ENCODE measurements at regions not wholly inside any gene's neighbourhood (a gene's known extent, or its start where the extent isn't known, plus 50 kb on each side); places are given as distances from the start of the nearest gene placed in this dataset.

- H3K79me2 ChIP-seq (replicated peaks; ENCODE audit: insufficient read depth, low read length): no peaks in the 10 kb centered on the region
- H3K9ac ChIP-seq (ENCODE audit: low read length): no peak overlapping the region
- H3K36me3 ChIP-seq (ENCODE audit: insufficient read depth, low read length): no peaks in the 10 kb centered on the region
- H3K9me3 ChIP-seq (ENCODE audit: low read length): no peaks in the 10 kb centered on the region
- H3K4me3 ChIP-seq (ENCODE audit: low read length): no peak overlapping the region
- no peak overlapping the region for H2AFZ ChIP-seq (ENCODE audit: low read depth, low read length)
- H3F3A ChIP-seq (ENCODE audit: insufficient read depth, low read length, poor library complexity, severe bottlenecking): no peaks in the 10 kb centered on the region
- H3K4me2 ChIP-seq (ENCODE audit: low read length): no peak overlapping the region
- H3K27ac ChIP-seq (ENCODE audit: low read length): no peak overlapping the region
- no peak for TF ChIP-seq TAF1 (IDR thresholded peaks at IDR 0.05; ENCODE audit: low read depth)
- TF ChIP-seq POLR2AphosphoS5 (IDR thresholded peaks at IDR 0.05): no peak
- TF ChIP-seq, protein P1, sequence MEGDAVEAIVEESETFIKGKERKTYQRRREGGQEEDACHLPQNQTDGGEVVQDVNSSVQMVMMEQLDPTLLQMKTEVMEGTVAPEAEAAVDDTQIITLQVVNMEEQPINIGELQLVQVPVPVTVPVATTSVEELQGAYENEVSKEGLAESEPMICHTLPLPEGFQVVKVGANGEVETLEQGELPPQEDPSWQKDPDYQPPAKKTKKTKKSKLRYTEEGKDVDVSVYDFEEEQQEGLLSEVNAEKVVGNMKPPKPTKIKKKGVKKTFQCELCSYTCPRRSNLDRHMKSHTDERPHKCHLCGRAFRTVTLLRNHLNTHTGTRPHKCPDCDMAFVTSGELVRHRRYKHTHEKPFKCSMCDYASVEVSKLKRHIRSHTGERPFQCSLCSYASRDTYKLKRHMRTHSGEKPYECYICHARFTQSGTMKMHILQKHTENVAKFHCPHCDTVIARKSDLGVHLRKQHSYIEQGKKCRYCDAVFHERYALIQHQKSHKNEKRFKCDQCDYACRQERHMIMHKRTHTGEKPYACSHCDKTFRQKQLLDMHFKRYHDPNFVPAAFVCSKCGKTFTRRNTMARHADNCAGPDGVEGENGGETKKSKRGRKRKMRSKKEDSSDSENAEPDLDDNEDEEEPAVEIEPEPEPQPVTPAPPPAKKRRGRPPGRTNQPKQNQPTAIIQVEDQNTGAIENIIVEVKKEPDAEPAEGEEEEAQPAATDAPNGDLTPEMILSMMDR (IDR thresholded peaks at IDR 0.05; ENCODE audit: poor library complexity, severe bottlenecking): no peak
- TF ChIP-seq MXI1 (conservative IDR thresholded peaks at IDR 0.05; ENCODE audit: poor library complexity, severe bottlenecking): no peak
- no peak for TF ChIP-seq EZH2 (IDR thresholded peaks at IDR 0.05; ENCODE audit: borderline replicate concordance, insufficient read depth, low read length, poor library complexity, severe bottlenecking)
- no peak for TF ChIP-seq SMC3 (conservative IDR thresholded peaks at IDR 0.05; ENCODE audit: poor library complexity)
- TF ChIP-seq REST (IDR thresholded peaks at IDR 0.05; ENCODE audit: borderline replicate concordance): no peak
- TF ChIP-seq RAD21 (conservative IDR thresholded peaks at IDR 0.05): no peak
- no peak for TF ChIP-seq EP300 (conservative IDR thresholded peaks at IDR 0.05; ENCODE audit: poor library complexity, severe bottlenecking)
- H4K20me1 ChIP-seq (ENCODE audit: insufficient read depth): no peaks in the 10 kb centered on the region
- no peaks in the 10 kb centered on the region for H3K9me2 ChIP-seq (ENCODE audit: insufficient read depth, low read length)
- H3K27me3 ChIP-seq (ENCODE audit: insufficient read depth, low read depth, low read length): no peaks in the 10 kb centered on the region
These were observed 877.8 kb downstream of the EPHA7 start for GRCh38 chr6:92541448-92542060.

GRCh38 chr6:92538926-92539325 is 880.4 kb downstream of the EPHA7 start:
- Histone ChIP-seq H3K9me2 (ENCODE audit: insufficient read depth, low read length) (no peaks in the 10 kb centered on the region), H3K9ac (ENCODE audit: low read length) (no peak overlapping the region), H3K36me3 (ENCODE audit: insufficient read depth, low read length) (no peaks in the 10 kb centered on the region), H3F3A (ENCODE audit: insufficient read depth, low read length, poor library complexity, severe bottlenecking) (no peaks in the 10 kb centered on the region), H3K27ac (ENCODE audit: low read length) (no peak overlapping the region), H2AFZ (ENCODE audit: low read depth, low read length) (no peak overlapping the region), H3K27me3 (ENCODE audit: insufficient read depth, low read depth, low read length) (no peaks in the 10 kb centered on the region), H3K79me2 (replicated peaks; ENCODE audit: insufficient read depth, low read length) (no peaks in the 10 kb centered on the region), H3K4me3 (ENCODE audit: low read length) (no peak overlapping the region), H3K4me2 (ENCODE audit: low read length) (no peak overlapping the region), H3K9me3 (ENCODE audit: low read length) (no peaks in the 10 kb centered on the region), H4K20me1 (ENCODE audit: insufficient read depth) (no peaks in the 10 kb centered on the region)
- TF ChIP-seq RAD21 (conservative IDR thresholded peaks at IDR 0.05) (no peak), POLR2AphosphoS5 (IDR thresholded peaks at IDR 0.05) (no peak), SMC3 (conservative IDR thresholded peaks at IDR 0.05; ENCODE audit: poor library complexity) (no peak), EZH2 (IDR thresholded peaks at IDR 0.05; ENCODE audit: borderline replicate concordance, insufficient read depth, low read length, poor library complexity, severe bottlenecking) (no peak), MXI1 (conservative IDR thresholded peaks at IDR 0.05; ENCODE audit: poor library complexity, severe bottlenecking) (no peak), EP300 (conservative IDR thresholded peaks at IDR 0.05; ENCODE audit: poor library complexity, severe bottlenecking) (no peak), REST (IDR thresholded peaks at IDR 0.05; ENCODE audit: borderline replicate concordance) (no peak), TAF1 (IDR thresholded peaks at IDR 0.05; ENCODE audit: low read depth) (no peak)
- TF ChIP-seq, protein P1 (IDR thresholded peaks at IDR 0.05; ENCODE audit: poor library complexity, severe bottlenecking): no peak
